ENCODE measurements at regions not wholly inside any gene's neighbourhood (a gene's known extent, or its start where the extent isn't known, plus 50 kb on each side); places are given as distances from the start of the nearest gene placed in this dataset.

GRCh38 chr2:220512419-220512818 lies 885.0 kb downstream of the SLC4A3 start:
- TF ChIP-seq CTCF (IDR thresholded peaks at IDR 0.05; ENCODE audit: insufficient read depth, low read depth, low read length), result no peak
- no peak for TF ChIP-seq EZH2 (IDR thresholded peaks at IDR 0.05; ENCODE audit: insufficient read depth, low read length)
